LNCaP clone FGC (cell line): ENCODE measurements at regions not wholly inside any gene's neighbourhood (a gene's known extent, or its start where the extent isn't known, plus 50 kb on each side); places are given as distances from the start of the nearest gene placed in this dataset.

Experiments
- DNase-seq: peaks from one replicate; pipeline ENCODE4 v3.0.0-alpha.2; 2011; ENCODE audit warnings: low read depth
- H3K4me3 ChIP-seq: 2 replicates; pipeline ENCODE4 v1.5.1; 2011; ENCODE audit warnings: mild to moderate bottlenecking, low read depth, low read length, control low read depth
- CTCF ChIP-seq: IDR thresholded peaks from 2 replicates; pipeline ENCODE4 v1.5.1; 2012; ENCODE audit warnings: mild to moderate bottlenecking; ENCODE audit not compliant: control insufficient read depth, insufficient read depth; ENCODE audit errors: extremely low read depth

DNA sequence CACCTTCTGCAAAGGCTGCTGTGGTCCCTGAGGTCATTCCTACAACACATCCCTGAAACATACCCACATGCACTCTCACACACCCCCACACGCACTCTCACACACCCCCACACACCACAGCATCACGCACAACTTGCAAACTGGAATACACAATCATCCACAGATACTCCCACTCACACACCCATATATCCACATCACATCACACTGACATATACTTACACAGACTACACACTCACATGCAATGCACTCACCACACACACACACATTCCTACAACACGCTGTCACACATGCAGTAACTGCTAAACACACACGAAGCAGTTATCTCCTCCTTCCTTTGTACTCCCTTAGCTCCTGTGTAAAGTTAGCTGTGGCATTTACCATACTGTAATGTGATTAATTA lies 57.1 kb upstream of the PKDCC start:
- no peak for DNase-seq
- TF ChIP-seq CTCF: no peak
- H3K4me3 ChIP-seq: no peak overlapping the region

DNA sequence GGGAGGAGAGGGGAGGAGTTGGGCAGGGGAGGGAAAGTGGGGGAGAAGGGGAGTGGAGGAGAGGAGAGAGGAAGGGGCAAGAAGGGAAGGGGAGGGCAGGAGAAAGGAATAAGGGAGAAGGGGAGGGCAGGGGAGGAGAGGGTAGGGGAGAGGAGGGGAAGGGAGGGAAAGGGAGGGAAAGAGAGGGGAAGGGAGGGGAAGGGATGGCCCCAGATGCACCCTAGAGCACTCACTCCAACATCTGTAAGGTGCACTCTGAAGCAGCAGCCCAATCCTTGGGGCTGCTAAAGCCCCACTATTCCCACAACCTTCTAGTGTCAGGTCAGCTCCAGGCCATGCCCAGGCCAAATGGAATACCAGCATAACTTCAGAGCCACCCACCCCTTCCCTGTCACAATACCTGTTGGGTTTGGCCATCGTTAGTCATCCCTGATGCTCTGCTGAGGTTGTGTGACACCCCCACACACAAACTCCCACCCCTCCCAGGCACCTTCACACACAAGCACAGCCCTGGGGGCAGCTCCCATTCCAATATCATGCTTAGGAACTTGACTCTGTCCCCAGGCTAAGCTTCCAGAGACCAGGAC lies 55.7 kb upstream of the PKDCC start:
- TF ChIP-seq CTCF: no peak
- H3K4me3 ChIP-seq: no peak overlapping the region
- DNase-seq: no peak

DNA sequence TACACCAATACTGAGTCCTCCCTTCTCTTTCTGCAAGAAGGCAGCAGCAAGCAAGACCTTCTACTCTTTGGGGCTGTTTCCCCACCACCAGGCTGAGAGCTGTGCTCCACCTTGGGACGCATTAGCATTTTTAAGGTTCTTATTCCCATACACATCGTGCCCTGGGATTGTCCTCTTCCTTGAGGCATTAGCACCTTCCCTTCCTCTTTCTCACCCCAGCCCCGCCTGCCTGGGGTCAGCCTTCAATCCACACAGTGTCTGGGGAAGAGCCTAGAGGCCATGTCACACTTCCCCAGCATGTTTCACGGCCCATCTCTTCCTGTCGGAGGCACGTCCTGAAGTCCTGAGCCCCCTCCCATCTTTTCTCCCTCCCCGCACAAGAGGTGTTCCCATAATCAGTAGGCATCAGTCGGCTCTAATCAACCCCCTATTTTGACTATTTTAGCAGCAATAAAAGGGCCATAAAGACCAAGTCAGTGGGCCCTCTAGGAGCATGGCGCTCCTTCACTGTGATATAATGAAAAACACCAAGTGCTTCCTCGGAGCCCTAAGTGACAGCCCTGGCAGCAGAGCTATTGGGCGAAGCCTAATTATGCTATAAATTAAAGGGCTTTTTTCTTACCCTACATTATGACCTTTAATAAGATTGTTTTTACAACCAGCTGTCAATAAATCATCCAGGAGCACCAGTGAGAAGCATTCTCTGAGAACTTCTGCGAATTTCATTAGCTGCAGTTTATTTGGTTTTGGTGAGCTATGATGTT lies 55.0 kb upstream of the PKDCC start:
- H3K4me3 ChIP-seq: no peak overlapping the region
- no peak for TF ChIP-seq CTCF
- DNase-seq: no peak

DNA sequence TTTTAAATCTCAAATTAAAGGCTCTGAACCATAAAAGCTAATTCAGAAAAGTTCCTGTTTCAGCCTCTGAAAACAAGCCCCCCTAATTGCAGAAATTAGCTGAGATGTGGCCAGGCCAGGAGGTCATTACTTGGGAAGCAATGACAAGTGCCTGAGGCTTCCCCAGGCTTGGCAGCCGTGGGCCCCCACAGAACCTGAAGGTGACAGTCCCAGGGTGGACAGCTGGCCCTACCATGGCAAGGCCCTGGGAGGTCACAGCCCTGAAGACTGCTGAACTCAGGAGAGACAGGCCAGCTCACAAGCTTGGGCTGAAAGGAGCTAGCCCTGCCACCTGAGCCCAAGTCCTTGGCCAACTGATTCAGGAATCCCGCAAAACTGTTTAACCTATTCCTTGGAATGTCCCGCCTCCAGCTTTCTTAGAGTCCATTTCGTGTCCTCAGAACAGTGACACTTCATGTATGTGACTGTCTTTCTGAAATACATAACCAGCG lies 54.3 kb upstream of the PKDCC start:
- H3K4me3 ChIP-seq: no peak overlapping the region
- no peak for DNase-seq
- TF ChIP-seq CTCF: no peak

DNA sequence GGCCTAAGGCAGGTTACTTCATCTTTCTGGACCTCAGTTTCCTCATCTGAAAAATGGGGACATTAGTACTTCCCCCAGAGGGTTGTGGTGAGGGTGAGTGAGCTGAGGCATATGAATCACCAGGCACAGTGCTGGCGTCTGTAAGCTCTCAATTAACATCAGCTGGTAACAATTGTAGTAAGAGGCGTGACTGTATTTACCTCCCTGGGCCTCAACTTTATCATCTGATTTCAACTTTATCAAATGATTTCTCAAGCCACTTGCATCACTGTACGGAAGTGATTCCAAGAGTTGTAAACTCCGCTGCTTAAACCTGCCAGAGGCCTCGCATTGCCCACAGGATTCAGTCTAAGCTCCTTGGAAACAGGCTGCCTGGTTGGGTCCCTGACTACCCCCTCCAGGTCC lies 53.6 kb upstream of the PKDCC start:
- no peak for TF ChIP-seq CTCF
- H3K4me3 ChIP-seq: no peak overlapping the region
- DNase-seq: no peak

- DNase-seq: no peak
- TF ChIP-seq CTCF: no peak
- no peak overlapping the region for H3K4me3 ChIP-seq
Observed at GRCh38 chr2:41994661-41995060, 53.2 kb upstream of the PKDCC start.
